ENCODE measurements at regions not wholly inside any gene's neighbourhood (a gene's known extent, or its start where the extent isn't known, plus 50 kb on each side); places are given as distances from the start of the nearest gene placed in this dataset.

- Histone ChIP-seq H2AFZ (replicated peaks; ENCODE audit: low read length, poor library complexity) (no peak overlapping the region), H3K79me1 (ENCODE audit: low read depth in 1 of 2, low read length in 2 of 2) (no peaks in the 10 kb centered on the region), H3K14ac (replicated peaks; ENCODE audit: low read depth, low read length) (no peak overlapping the region), H4K5ac (ENCODE audit: low read depth, low read length) (no peak overlapping the region), H3K4me2 (ENCODE audit: low read depth, low read length) (no peak overlapping the region), H3K36me3 (ENCODE audit: control insufficient read depth, insufficient read depth, low read length) (no peaks in the 10 kb centered on the region), H3K4me1 (ENCODE audit: control insufficient read depth, insufficient read depth, low read length) (no peaks in the 10 kb centered on the region), H3K9me3 (ENCODE audit: control insufficient read depth, insufficient read depth, low read length) (no peaks in the 10 kb centered on the region), H3K9me1 (ENCODE audit: insufficient read depth, low read length) (no peaks in the 10 kb centered on the region), H3K27me3 (ENCODE audit: control insufficient read depth, insufficient read depth, low read length) (no peaks in the 10 kb centered on the region), H4K91ac (ENCODE audit: insufficient read depth, low read depth, low read length) (no peak overlapping the region), H2BK15ac (ENCODE audit: low read depth, low read length) (no peak overlapping the region), H3K27ac (ENCODE audit: insufficient read depth, low read length) (no peak overlapping the region), H3K4ac (ENCODE audit: low read depth, low read length) (no peak overlapping the region), H3K18ac (ENCODE audit: low read depth, low read length) (no peak overlapping the region), H3K9ac (ENCODE audit: low read depth, low read length) (no peak overlapping the region), H4K8ac (ENCODE audit: low read depth in 2 of 2, low read length in 2 of 2) (no peak overlapping the region), H2BK5ac (ENCODE audit: low read depth, low read length, poor library complexity, severe bottlenecking) (no peak overlapping the region), H2BK120ac (ENCODE audit: low read depth, low read length) (no peak overlapping the region), H3K23ac (ENCODE audit: low read depth, low read length) (no peak overlapping the region), H3K4me3 (ENCODE audit: insufficient read depth, low read depth, low read length) (no peak overlapping the region), H4K20me1 (ENCODE audit: insufficient read depth, low read length) (no peaks in the 10 kb centered on the region), H2BK20ac (ENCODE audit: low read depth, low read length) (no peak overlapping the region), H2AK5ac (ENCODE audit: low read depth, low read length) (no peak overlapping the region), H3K56ac (ENCODE audit: extremely low read depth, insufficient read depth, low read length) (no peak overlapping the region), H2AK9ac (replicated peaks; ENCODE audit: low read depth, low read length, poor library complexity) (no peak overlapping the region)
- BruUV-seq (replicated peaks): no TSS peak
- ATAC-seq (ENCODE audit: low read depth): no peak
- ChIA-PET POLR2A (ENCODE audit: unreplicated experiment) (no interaction called here), CTCF (no interaction called here)
- DNase-seq: no peak
- dilution Hi-C loops (cut with HindIII; ENCODE audit: low sequenced_read_pairs, unreplicated experiment): no loop called here
- in situ Hi-C loops (cut with MboI; ENCODE audit: low sequenced_read_pairs): no loop called here
- no peak for TF ChIP-seq MAFK (IDR thresholded peaks at IDR 0.05; ENCODE audit: low read depth, low read length)
- no peak for TF ChIP-seq SMC3 (IDR thresholded peaks at IDR 0.05; ENCODE audit: low read depth, low read length)
- TF ChIP-seq RFX5 (IDR thresholded peaks at IDR 0.05; ENCODE audit: low read depth, low read length): no peak
- no peak for TF ChIP-seq POLR2A (IDR thresholded peaks at IDR 0.05; ENCODE audit: low read depth, low read length)
- no peak for TF ChIP-seq RAD21 (IDR thresholded peaks at IDR 0.05; ENCODE audit: low read length)
- no peak for TF ChIP-seq CHD1 (IDR thresholded peaks at IDR 0.05; ENCODE audit: low read depth, low read length)
- TF ChIP-seq NFE2L2 (IDR thresholded peaks at IDR 0.05; ENCODE audit: low read depth, low read length): no peak
- TF ChIP-seq RCOR1 (IDR thresholded peaks at IDR 0.05; ENCODE audit: insufficient replicate concordance, low read length): no peak
- no peak for TF ChIP-seq FOS (IDR thresholded peaks at IDR 0.05; ENCODE audit: low read depth, low read length)
- TF ChIP-seq USF2 (IDR thresholded peaks at IDR 0.05; ENCODE audit: low read depth, low read length): no peak
- TF ChIP-seq MXI1 (IDR thresholded peaks at IDR 0.05; ENCODE audit: borderline replicate concordance, low read depth, low read length): no peak
- TF ChIP-seq BHLHE40 (IDR thresholded peaks at IDR 0.05; ENCODE audit: low read depth, low read length): no peak
- no peak for TF ChIP-seq CEBPB (IDR thresholded peaks at IDR 0.05; ENCODE audit: low read depth, low read length)
- no peak for TF ChIP-seq CTCF (conservative IDR thresholded peaks at IDR 0.05; ENCODE audit: low read depth, low read length)
- no peak for TF ChIP-seq MAZ (IDR thresholded peaks at IDR 0.05; ENCODE audit: borderline replicate concordance, low read depth, low read length)
- WGBS, 2 experiments (ENCODE audit: extremely low coverage in 2 of 2, insufficient read length in 1 of 2): no CpG with 5 or more reads among the region's 4 CpGs
- intact Hi-C loops (cut with micrococcal nuclease): no loop called here
These were observed 173.4 kb upstream of the PSMD7 start for GRCh38 chr16:74123195-74123594.
